GM18870 (cell line): ENCODE measurements at regions not wholly inside any gene's neighbourhood (a gene's known extent, or its start where the extent isn't known, plus 50 kb on each side); places are given as distances from the start of the nearest gene placed in this dataset.
"Not testable (repeated sequence)": the region's sequence is repeated elsewhere in the genome, so short reads cannot be mapped to it uniquely, and the experiment has no call there.

Experiments used
- ATAC-seq: cut with Tn5 transposase; IDR thresholded peaks from one replicate; pipeline ENCODE4 v1.9.1; 2021; ENCODE audit warnings: moderate library complexity; ENCODE audit not compliant: unreplicated experiment

- ATAC-seq = no peak
These were observed 480.2 kb downstream of the PLK2 start for GRCh38 chr5:57979671-57980070.

DNA sequence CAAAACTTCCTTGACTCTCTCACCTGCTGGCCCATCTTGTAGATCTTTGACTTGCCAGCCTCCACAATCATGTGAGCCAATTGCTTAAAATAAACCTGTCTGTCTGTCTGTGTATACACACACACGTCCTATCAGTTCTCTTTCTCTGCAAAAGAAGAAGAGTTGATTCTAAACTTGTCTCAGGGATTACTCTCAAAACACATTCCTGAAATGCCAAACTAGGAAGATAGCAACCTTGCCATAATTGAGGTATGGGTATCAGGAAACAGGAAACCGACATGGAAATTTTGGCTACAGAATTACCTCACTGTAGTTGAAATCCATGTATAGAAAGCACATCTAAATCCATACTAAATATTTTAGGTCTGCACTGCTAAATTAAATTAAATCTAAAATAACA, 483.4 kb downstream of the PLK2 start:
- ATAC-seq = no peak

DNA sequence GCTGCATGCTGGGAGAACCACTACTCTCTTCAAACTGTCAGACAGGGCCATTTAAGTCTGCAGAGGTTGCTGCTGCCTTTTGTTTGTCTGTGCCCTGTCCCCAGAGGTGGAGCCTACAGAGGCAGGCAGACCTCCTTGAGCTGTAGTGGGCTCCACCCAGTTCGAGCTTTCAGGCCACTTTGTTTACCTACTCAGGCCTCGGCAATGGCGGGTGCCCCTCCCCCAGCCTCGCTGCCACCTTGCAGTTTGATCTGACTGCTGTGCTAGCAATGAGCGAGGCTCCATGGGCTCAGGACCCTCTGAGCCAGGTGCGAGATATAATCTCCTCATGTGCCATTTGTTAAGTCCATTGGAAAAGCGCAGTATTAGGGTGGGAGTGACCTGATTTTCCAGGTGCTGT, 487.8 kb downstream of the PLK2 start:
- not testable (repeated sequence) for ATAC-seq

DNA sequence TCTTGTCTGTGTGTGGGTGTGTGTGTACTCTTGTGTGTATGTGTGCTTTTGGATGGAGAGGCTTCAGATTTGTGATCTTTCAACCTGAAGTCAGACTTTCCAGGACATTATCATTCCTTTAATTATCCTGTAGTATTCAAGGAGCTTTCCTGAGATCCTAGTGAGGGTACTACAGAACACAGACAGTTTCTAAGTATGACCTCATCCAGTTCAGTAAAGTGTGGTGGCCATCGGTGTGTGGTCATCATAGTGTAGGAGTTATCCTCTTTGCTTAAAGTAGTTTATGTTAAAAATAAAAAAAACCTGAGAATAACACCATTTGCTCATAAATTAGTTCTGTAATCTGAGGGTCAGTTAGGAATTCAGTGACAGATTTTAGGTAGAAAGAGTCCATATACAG, 478.0 kb upstream of the ACTBL2 start:
- no peak for ATAC-seq

DNA sequence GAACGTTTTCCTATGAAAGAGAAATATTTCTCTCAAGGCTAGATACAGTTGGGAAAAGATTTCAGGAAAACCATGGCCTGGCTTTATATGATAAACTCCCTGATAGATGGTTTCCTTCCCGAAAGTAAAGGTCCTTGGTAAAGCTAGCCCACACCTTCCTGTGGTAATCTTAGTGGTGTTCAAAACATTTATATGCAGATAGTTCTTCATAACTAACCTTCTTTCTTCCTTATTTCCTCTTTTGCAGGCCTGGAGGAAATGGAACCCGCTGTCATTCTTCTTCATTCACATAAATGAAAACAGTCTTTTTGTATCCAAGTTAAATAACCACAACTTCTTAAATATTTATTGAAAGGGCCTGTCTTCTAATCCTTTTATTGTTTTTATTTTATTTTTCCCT, 474.0 kb upstream of the ACTBL2 start:
- ATAC-seq = no peak

DNA sequence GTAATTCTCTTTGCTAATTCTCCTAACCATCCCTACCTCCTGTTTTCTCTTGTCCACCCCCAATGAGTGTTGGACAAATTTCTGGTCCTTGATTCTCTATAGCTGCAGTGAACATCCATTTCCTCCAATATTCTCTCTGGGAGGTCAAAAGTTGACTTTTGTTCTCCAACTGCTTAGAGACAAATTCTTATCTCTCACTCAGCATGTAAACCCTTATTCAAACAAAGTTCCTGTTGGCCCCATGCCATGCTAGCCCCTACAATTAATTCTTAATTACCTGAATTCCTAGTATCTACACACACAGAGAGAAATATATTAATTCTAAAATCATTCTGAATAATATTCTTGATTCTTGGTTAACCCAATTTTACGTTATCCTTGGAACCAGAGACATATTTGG, 472.9 kb upstream of the ACTBL2 start:
- no peak for ATAC-seq

DNA sequence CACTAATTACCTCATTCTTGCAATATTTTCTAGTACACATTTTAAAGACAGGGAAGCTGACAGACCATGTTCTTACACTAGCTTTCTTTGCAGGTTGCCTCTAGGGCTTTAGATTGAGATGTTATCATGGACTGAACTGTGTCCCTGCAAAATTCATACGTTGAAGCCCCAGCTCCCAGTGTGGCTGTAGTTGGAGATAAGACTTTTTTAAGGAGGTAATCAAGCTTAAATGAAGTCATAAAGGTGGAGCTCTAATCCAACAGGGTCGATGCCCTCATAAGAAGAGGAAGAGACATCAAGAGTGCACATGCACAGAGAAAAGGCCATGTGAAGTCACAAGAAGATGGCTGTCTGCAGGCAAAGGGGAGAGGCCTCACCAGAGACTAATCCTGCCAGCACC, 471.2 kb upstream of the ACTBL2 start:
- ATAC-seq = no peak

DNA sequence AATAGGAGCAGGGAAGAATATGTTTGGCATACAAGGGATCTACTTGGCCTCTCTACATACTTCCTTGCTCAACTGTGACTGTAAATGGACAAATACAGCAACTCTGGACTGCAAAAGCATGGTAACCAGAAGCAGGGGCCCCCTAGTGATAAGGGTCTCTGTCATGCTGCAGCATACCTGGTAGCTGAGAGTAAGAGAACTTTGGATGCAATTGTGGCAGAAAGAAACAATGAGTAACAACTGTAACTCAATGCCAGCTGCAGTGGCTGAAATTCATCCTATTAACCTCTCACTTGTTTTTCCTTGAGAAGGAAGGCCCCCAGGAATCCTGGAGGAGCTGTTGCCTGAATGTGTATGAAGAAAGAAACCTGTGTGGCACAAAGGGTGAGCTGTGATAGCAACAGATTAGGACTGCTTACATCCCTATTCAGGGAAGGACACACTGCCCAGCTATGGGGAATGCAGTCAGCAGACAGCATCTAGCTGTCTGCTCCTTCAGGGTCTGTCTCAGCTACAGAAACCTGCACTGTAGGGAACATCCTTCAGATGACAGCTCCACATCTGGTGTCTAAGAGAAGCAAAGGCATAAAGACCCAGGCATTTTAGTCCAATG, 468.1 kb upstream of the ACTBL2 start:
- no peak for ATAC-seq

DNA sequence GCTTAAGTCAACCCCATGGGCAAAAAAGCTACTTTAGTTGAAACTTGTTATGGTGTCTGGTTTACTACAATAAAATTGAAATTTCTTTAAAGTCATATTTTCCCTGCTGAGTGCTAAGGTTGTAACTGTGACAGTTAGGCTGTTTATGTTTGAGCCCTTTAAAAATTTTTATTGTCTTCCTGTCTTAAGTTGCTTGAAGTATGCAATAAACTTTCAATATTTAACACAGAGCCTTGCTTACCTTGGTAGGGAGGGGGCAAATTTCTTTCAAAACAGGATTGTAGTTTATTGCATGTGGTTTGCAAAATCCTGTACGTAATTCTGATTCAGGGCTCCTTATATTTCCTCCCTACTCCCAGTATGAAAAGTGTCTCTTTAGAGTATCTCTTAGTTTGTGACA, 465.5 kb upstream of the ACTBL2 start:
- ATAC-seq = no peak

DNA sequence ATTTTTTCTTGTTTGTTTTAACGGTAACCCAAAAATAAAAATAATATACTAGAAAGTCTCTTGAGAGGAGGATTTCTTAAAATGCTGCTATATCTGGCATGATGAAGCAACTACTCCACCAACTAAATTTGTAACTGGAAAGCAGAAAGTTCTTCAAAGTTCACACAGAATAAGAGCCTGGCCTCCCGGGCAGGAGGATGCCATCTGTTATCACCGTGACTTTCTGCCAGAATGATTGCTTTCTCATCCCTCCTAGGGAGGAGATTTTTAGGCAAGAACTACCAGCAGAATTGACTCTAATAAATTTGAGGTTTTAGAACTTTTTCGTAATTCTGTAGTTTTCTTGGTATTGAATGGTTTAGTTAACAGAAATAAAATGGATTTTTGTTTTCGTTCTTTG, 464.6 kb upstream of the ACTBL2 start:
- no peak for ATAC-seq

DNA sequence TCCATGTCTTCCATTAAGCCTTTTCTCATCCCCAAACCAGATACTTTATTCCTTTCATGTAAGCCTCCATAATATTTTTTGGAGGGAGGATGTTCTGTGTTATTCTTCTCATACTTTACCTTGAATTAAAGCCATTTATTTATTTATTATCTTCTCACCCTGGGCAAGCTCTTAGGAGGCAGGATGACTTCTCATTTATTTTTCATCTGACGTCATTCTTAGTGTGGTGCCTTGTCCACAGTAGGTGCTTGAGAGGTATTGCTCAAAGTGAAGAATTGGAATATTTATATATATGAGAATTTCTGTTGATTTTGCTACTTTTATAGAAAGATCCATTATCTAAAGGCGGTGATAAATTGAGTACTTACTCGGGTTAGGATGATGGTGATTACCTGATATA, 458.3 kb upstream of the ACTBL2 start:
- no peak for ATAC-seq

DNA sequence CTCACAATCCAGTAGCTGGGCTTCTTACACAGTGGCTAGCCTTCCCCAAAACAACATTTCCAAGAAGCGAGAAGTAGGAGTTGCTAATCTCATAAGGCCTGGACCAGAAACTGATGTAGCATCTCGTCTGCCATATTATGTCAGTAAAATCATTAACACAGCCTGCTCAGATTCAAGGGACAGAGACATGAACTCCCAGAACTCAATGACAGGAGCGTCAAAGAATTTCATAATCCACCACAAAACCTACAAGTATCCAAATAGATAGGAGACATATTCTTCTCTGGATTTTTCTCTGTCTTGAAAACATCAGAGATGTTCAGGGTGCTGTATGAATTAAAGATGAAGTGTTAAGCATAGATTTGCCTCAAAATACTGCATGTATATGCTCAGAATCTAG, 457.6 kb upstream of the ACTBL2 start:
- no peak for ATAC-seq

DNA sequence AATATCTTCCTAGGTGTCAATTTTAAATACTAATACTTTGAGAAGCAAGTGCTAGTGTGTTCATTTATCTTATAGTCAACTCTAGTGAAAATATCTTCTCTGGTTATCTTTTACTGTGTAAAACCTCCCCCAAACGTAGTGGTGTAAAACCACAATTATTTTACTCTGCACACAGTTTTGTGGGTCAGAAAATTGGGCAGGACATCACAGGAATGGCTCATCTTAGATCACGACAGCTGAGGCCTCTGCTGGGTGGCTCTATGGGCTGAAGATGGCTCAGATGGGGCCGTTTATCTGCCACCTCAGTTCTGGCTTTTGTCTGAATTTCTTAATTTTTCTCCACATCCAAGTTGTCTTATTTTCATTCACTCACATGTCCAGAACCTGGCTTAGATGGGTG, 457.2 kb upstream of the ACTBL2 start:
- ATAC-seq = no peak

DNA sequence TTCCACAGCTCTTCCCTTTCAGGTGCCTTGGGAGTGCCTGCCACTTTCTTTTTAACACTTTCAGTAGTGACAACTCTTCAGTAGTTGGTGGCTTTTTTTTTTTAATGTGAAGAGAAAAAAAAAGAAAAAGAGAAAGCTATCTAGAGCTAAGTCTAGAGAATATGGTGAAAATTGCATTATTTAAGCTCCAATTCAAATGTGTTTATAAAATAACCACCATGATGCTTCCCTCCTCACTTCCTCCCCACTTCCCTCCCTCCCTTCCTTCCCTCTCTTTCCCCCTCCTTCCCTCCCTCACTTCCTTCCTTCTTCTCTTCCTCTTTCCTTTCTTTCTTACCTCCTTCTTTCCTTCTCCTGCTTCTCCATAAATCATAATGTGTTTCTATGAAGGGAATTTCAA, 456.7 kb upstream of the ACTBL2 start:
- no peak for ATAC-seq

- no peak for ATAC-seq
These were observed 455.6 kb upstream of the ACTBL2 start for GRCh38 chr5:57938174-57938557.

GRCh38 chr5:57937501-57938173, 455.0 kb upstream of the ACTBL2 start:
- no peak for ATAC-seq

DNA sequence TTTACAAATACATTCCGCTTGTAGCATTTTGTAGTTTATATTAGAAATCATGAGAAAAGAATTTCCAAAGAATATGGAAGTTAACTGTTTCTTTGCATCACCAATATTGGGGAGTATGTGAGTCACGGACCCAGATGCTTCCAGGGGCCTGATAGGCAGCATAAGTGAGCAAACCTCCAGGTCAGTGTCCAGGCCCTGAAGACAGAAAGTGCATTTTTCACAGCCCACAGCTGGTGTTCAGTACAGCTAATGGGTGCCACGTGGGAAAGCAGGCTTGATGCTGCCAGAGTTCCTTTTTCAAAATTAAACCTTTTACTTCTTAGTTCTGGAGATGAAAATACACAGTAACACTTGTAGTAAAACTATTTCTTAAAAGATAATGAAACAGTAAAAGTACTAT, 454.4 kb upstream of the ACTBL2 start:
- no peak for ATAC-seq

DNA sequence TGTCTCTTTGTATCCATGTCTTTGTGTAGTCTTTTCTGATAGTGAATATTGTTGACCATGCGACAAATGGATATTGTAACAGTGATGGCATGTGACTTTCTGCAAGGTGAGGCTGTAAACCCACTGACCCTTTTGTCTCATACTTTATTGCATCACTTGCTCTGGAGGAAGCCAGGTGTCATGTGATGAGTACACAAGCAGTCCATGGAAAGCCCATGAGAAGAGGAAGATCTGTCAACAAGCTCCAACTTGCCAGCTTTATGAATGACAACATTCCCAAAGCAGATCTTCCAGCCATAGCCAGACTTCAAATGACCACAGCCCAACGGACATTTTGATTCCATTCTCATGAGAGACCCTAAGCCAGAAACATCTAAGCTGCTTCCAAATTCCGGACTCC, 450.1 kb upstream of the ACTBL2 start:
- ATAC-seq = no peak

DNA sequence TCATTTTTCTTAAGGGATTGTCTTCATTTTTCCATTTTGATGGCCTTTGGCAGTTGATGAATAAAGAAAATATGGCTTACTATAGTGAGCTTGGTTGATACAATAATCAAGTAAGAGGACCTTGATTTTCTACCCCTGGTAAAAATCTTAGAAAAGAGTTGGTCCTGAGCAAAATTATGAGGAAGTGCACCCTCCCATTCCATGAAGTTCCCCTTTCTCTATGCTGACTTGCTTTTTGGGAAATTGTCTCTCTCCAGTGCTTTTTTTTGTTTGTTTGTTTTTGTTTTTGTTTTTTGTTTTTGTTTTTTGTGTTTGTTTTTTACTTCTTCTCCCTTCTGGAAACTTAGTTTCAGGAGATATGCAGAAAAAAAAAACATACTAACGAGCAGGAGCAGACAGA, 449.2 kb upstream of the ACTBL2 start:
- ATAC-seq = no peak

DNA sequence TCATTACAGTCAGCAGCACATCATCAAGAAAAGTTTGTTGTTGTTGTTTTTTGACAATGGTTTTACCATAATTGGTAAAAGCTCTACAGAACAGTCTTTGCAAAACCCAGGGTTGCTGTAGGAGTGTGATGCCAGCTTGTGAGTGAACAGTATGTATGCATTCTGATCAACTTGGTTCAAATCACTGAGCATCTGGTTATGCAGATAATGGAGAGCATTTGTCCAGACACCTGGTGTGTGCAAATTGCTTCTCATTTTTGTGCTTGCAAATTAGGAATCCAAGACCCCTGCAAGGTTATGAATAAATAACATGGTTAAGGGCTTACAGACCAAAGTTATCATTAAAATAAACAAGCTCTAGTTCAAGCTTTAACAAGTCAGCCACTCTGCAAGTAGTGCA, 448.7 kb upstream of the ACTBL2 start:
- no peak for ATAC-seq

DNA sequence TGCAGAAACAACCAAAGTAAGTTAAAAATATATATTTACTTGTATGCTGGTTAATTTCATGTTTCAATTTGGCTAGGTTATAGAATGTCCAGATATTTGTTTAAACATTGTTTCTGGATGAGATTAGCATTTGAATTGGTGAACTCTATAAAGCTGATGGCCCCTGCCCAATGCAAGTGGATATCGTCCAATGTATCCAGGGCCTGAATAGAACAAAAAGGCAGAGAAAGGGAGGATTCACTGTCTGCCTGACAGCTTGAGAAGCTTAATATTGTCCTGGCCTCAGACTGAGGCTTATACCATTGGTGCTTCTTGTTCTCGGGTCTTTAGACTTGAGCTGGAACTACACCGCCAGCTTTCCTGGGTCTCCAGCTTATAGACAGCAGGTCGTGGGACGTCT, 446.7 kb upstream of the ACTBL2 start:
- no peak for ATAC-seq

- not testable (repeated sequence) for ATAC-seq
These were observed 440.5 kb upstream of the ACTBL2 start for GRCh38 chr5:57923094-57923493.

DNA sequence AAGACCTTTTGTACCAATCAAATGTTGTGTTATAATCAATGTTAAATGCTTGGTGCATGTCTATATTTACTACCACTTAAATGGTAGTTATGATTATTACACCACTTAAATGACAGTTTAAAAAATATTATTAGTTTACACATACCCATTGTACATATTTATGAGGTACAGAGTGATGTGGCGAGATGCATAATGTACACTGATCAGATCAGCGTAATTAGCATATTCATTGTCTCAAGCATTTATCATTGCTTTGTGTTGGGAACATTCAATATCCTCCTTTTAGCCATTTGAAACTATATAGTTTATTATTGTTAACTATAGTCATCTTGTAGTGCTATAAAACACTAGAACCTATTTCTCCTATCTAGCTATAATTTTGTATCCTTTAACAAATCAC, 434.4 kb upstream of the ACTBL2 start:
- ATAC-seq = no peak
